ENCODE measurements at regions not wholly inside any gene's neighbourhood (a gene's known extent, or its start where the extent isn't known, plus 50 kb on each side); places are given as distances from the start of the nearest gene placed in this dataset.
"Not testable (repeated sequence)": the region's sequence is repeated elsewhere in the genome, so short reads cannot be mapped to it uniquely, and the experiment has no call there.

DNA sequence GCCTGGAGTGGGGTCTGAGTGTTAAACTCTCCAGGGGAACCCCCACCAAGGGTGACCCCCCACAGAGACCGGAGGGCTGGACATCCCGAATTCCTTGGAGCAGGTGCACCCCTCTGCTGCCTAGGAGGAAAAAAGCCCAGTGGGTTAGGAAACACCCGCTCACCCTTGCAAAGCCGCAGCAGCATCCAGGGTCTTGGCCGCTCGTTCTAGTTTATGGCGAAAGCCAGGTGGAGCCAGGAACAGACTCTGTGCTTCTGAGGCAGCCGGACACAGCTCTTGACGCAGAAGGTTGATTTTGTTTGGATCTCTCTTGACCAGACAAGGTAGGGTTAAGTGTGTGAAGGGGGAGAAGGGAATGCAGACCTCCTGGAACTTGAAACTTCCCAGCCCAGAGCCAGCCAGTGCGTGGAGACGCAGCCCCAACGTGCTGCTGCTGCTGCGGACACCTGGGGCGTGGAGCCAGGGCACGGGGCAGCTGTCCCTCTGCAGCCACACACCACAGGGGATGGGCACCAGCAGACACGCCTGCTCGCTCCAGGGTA lies 154.5 kb downstream of the LAT start:
- no peak for TF ChIP-seq POLR2A (IDR thresholded peaks at IDR 0.05; ENCODE audit: extremely low read depth, insufficient read length)
- TF ChIP-seq CTCF (IDR thresholded peaks at IDR 0.05; ENCODE audit: low read depth, low read length): no peak
- TF ChIP-seq, protein P1, sequence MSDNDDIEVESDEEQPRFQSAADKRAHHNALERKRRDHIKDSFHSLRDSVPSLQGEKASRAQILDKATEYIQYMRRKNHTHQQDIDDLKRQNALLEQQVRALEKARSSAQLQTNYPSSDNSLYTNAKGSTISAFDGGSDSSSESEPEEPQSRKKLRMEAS (IDR thresholded peaks at IDR 0.05; ENCODE audit: low read depth, low read length): no peak
- no peak for TF ChIP-seq MYC (IDR thresholded peaks at IDR 0.05; ENCODE audit: low read depth, low read length)
- DNase-seq (ENCODE audit: low read depth): no peak
- no peak overlapping the region for H3K4me3 ChIP-seq (ENCODE audit: low read depth, low read length)

GRCh38 chr16:29138698-29139097 lies 153.8 kb downstream of the LAT start:
- not testable (repeated sequence) for H3K4me3 ChIP-seq (ENCODE audit: low read depth, low read length); DNase-seq (ENCODE audit: low read depth)

- H3K4me3 ChIP-seq (ENCODE audit: low read depth, low read length); DNase-seq (ENCODE audit: low read depth): not testable (repeated sequence)
These were observed 153.2 kb downstream of the LAT start for GRCh38 chr16:29137894-29138662.

GRCh38 chr16:29137461-29137860 lies 152.6 kb downstream of the LAT start:
- not testable (repeated sequence) for H3K4me3 ChIP-seq (ENCODE audit: low read depth, low read length); DNase-seq (ENCODE audit: low read depth)

DNA sequence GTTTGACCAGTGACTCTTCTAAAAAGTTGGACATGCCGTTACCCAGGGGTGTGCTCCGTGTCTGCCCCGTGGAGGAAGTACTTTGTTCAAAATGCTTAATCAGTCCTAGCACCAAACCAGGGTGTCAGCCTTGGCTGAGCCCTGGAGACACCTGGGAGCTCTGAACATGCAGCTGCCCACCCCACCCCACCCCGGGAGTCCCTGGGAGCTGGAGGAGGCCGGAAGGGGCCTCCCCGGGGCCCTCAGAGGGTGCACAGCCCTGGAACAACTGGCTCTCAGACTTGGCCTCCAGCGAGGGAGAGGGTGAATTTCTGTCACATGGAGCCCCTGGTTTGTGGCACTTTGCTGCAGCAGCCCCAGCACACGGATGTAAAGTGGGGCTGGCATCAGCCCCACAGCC lies 152.1 kb downstream of the LAT start:
- H3K4me3 ChIP-seq (ENCODE audit: low read depth, low read length); DNase-seq (ENCODE audit: low read depth): not testable (repeated sequence)

- peak; percentile 61 for DNase-seq (ENCODE audit: low read depth)
- not testable (repeated sequence) for H3K4me3 ChIP-seq (ENCODE audit: low read depth, low read length)
- TF ChIP-seq, protein P1 (IDR thresholded peaks at IDR 0.05; ENCODE audit: low read depth, low read length): peak; percentile 46; the same call in 1 of the 2 replicates
These were observed 151.3 kb downstream of the LAT start for GRCh38 chr16:29136046-29136696.

- H3K4me3 ChIP-seq (ENCODE audit: low read depth, low read length): not testable (repeated sequence)
These were observed 150.2 kb downstream of the LAT start for GRCh38 chr16:29135098-29135497.

GRCh38 chr16:29133681-29134430 lies 149.0 kb downstream of the LAT start:
- DNase-seq (ENCODE audit: low read depth): not testable (repeated sequence)

More at GRCh38 chr16:29135098-29135497, 150.2 kb downstream of the LAT start:
- not testable (repeated sequence) for DNase-seq (ENCODE audit: low read depth)

DNA sequence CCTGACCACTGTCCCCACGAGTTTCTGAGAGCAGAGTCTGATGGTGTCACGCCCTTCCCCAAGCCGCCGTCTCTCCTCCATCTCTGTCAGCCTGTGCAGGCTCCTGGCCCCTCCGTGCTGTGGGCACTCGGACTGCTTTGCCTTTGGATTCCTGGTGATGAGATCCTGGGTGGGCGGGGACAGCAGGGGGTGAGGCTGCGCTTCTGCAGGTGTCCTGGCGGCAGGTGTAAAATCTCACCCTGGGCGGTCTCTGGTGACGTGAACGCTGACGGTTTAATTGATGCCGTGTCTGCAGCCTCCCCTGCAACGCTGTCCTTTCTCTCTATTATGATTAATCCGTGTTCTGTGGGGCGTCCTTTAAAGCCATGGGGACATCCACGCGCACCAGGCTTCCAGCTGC lies 148.0 kb downstream of the LAT start:
- not testable (repeated sequence) for H3K4me3 ChIP-seq (ENCODE audit: low read depth, low read length); DNase-seq (ENCODE audit: low read depth)

More at GRCh38 chr16:29133681-29134430, 149.0 kb downstream of the LAT start:
- H3K4me3 ChIP-seq (ENCODE audit: low read depth, low read length): not testable (repeated sequence)

DNA sequence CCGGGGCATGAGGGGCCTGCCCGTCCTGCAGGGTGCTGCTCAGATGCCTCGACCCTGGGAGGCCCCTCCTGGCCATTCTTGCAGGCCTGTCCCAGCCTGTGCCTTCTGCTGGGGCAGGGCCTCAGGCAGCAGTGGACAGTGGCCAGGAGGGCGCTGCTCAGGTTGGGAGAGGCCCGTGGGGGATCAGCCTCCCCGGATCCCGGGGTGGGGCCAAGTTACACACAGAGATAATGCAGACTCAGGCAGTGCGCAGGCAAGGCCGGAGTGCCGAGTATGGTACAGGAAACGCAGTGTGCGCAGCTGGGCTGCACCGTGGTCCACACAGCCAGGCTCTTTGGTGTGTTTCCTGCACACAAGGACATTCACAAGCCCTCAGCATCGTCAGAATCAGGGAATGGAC lies 147.6 kb downstream of the LAT start:
- DNase-seq (ENCODE audit: low read depth); H3K4me3 ChIP-seq (ENCODE audit: low read depth, low read length): not testable (repeated sequence)

- not testable (repeated sequence) for DNase-seq (ENCODE audit: low read depth)
These were observed 146.3 kb downstream of the LAT start for GRCh38 chr16:29130901-29131851.

GRCh38 chr16:29130131-29130711 lies 145.4 kb downstream of the LAT start:
- DNase-seq (ENCODE audit: low read depth); H3K4me3 ChIP-seq (ENCODE audit: low read depth, low read length): not testable (repeated sequence)

More at GRCh38 chr16:29130901-29131851, 146.3 kb downstream of the LAT start:
- not testable (repeated sequence) for H3K4me3 ChIP-seq (ENCODE audit: low read depth, low read length)

GRCh38 chr16:29129458-29130038 lies 144.7 kb downstream of the LAT start:
- H3K4me3 ChIP-seq (ENCODE audit: low read depth, low read length): not testable (repeated sequence)
- peak; percentile 22 for DNase-seq (ENCODE audit: low read depth)

DNA sequence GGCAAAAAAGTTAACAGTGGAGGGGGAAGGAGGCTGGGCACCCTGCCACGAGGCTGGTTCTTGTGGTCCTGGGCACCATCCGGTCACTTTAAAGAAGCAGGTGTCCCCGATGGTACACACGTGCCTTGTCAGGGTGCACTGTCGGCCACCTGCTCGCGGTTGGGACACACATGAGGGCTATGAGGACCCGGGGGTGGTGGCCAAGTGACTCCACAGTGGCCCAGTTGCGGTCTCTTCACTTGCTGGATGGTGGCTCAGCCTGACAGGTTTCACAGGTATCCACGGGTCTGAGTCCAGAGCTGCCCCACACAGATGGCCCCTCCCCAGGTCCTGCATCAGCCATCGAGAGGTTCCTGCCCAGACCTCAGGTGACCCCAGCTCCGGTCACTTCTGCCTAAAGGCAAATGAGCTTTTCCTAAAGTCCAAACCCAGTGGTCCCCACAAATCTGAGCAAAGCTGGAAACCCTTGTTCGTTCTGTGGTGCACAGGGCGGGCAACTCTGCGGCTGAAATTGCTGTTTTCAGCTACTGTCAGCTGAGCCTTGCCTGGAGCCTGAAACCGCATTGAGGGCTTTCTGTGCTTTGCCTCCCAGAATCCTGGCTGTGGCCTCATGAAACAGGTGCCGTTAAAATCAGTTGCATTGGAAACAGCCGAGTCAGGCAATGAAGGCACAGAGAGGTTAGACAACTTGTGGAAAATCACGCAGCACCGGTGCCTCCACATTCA lies 144.0 kb downstream of the LAT start:
- not testable (repeated sequence) for DNase-seq (ENCODE audit: low read depth); H3K4me3 ChIP-seq (ENCODE audit: low read depth, low read length)
